ENCODE measurements at regions not wholly inside any gene's neighbourhood (a gene's known extent, or its start where the extent isn't known, plus 50 kb on each side); places are given as distances from the start of the nearest gene placed in this dataset.

- in situ Hi-C loops (cut with HindIII; ENCODE audit: low pct_unique_long_range_greater_than_20kb, low sequenced_read_pairs), result no loop called here
- H3K27ac ChIP-seq (ENCODE audit: low read length), result no peak overlapping the region
These were observed 353.9 kb upstream of the DDI1 start for GRCh38 chr11:103682318-103683184.

GRCh38 chr11:103683576-103683975, 352.9 kb upstream of the DDI1 start:
- Histone ChIP-seq H3K27ac (ENCODE audit: low read length) (no peak overlapping the region), H3K27me3 (ENCODE audit: control insufficient read depth, insufficient read depth, low read length) (no peaks in the 10 kb centered on the region), H3K4me1 (ENCODE audit: control insufficient read depth, insufficient read depth, low read length) (no peaks in the 10 kb centered on the region), H3K36me3 (ENCODE audit: control insufficient read depth, insufficient read depth, low read length) (no peaks in the 10 kb centered on the region), H3K4me3 (ENCODE audit: low read depth in 2 of 2, low read length in 2 of 2) (no peak overlapping the region), H3K9me3 (ENCODE audit: control insufficient read depth, insufficient read depth, low read depth, low read length) (no peaks in the 10 kb centered on the region)
- in situ Hi-C loops (cut with HindIII; ENCODE audit: low pct_unique_long_range_greater_than_20kb, low sequenced_read_pairs), result no loop called here
- intact Hi-C loops (cut with micrococcal nuclease; ENCODE audit: unreplicated experiment), result loop anchor here (2.0 kb wide), 1 partner anchor 467 kb away; no protein-coding TSS in a partner anchor
- DNase-seq (ENCODE audit: low read depth, low spot score), result no peak
- BruUV-seq (replicated peaks), result no TSS peak
- CTCF ChIA-PET, result no interaction called here
- POLR2A ChIA-PET, result no interaction called here
- ATAC-seq, result no peak
- TF ChIP-seq SIN3A (IDR thresholded peaks at IDR 0.05; ENCODE audit: borderline replicate concordance, insufficient read depth, low read depth, low read length), result no peak
- TF ChIP-seq CTCF (IDR thresholded peaks at IDR 0.05), result no peak
- TF ChIP-seq TCF7L2 (IDR thresholded peaks at IDR 0.05; ENCODE audit: low read depth, low read length), result no peak
- TF ChIP-seq POLR2AphosphoS5 (IDR thresholded peaks at IDR 0.05; ENCODE audit: low read depth, low read length), result no peak

More at GRCh38 chr11:103682318-103683184, 353.9 kb upstream of the DDI1 start:
- H3K36me3 ChIP-seq (ENCODE audit: control insufficient read depth, insufficient read depth, low read length), result no peaks in the 10 kb centered on the region
- ChIA-PET POLR2A (no interaction called here), CTCF (interaction anchor here (0.7 kb wide), 2 partner anchors 482 to 807 kb away, joined by 3 read pairs; partner anchors contain the start of gene PDGFD)
- peak; percentile 41 for DNase-seq (ENCODE audit: low read depth, low spot score)
- H3K27me3 ChIP-seq (ENCODE audit: control insufficient read depth, insufficient read depth, low read length), result no peaks in the 10 kb centered on the region
- H3K4me1 ChIP-seq (ENCODE audit: control insufficient read depth, insufficient read depth, low read length), result no peaks in the 10 kb centered on the region
- intact Hi-C loops (cut with micrococcal nuclease; ENCODE audit: unreplicated experiment), result loop anchor here (2.0 kb wide), 1 partner anchor 468 kb away; no protein-coding TSS in a partner anchor
- H3K9me3 ChIP-seq (ENCODE audit: control insufficient read depth, insufficient read depth, low read depth, low read length), result no peaks in the 10 kb centered on the region
- no TSS peak for BruUV-seq (replicated peaks)
- TF ChIP-seq SIN3A (IDR thresholded peaks at IDR 0.05; ENCODE audit: borderline replicate concordance, insufficient read depth, low read depth, low read length) (no peak), REST (IDR thresholded peaks at IDR 0.05; ENCODE audit: insufficient read depth in 1 of 2, low read depth in 2 of 2, low read length in 1 of 2) (no peak), TCF7L2 (IDR thresholded peaks at IDR 0.05; ENCODE audit: low read depth, low read length) (peak; percentile 97), CTCF (IDR thresholded peaks at IDR 0.05) (peak; percentile 85), POLR2AphosphoS5 (IDR thresholded peaks at IDR 0.05; ENCODE audit: low read depth, low read length) (no peak)
- peak; percentile 84 for ATAC-seq
- no peak overlapping the region for H3K4me3 ChIP-seq (ENCODE audit: low read depth in 2 of 2, low read length in 2 of 2)
